TTC549 (cell line): ENCODE measurements at regions not wholly inside any gene's neighbourhood (a gene's known extent, or its start where the extent isn't known, plus 50 kb on each side); places are given as distances from the start of the nearest gene placed in this dataset.
"Not testable (repeated sequence)": the region's sequence is repeated elsewhere in the genome, so short reads cannot be mapped to it uniquely, and the experiment has no call there.

Experiments used
- FAIRE-seq: peaks from 2 replicates; lab custom pipeline; 2012; peaks lifted over from hg19 to GRCh38; lab: Jason Lieb, UNC

DNA sequence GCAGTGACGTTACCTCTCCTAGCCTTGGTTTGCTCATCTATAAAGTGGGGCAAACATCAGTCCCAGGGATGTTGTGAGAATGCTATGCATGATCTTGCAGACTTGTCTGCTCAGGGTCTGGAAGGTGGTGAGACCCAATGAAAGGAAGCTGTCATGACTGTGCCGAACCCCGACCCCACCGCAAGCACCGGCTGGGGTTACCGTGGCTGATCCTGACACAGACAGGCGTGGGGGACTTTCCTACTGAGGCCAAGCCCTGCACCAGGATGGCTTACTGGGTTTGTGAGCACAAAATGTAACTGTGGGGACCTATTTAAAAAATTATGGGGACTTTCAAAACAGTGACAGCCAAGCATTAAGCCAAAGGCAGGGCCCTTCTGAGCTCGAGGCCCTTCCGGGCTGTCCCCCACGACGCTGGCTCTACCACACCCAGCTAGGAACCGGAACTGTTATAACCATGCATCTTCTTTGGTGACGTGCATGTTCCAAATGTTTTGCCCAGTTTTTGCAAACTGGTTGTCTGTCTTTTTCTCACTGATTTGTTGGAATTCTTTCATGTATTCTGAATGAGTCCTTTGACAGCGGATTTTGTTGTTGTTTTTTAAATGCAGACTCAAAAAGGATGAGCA, 76.6 kb upstream of the PMEPA1 start:
- no peak for FAIRE-seq

DNA sequence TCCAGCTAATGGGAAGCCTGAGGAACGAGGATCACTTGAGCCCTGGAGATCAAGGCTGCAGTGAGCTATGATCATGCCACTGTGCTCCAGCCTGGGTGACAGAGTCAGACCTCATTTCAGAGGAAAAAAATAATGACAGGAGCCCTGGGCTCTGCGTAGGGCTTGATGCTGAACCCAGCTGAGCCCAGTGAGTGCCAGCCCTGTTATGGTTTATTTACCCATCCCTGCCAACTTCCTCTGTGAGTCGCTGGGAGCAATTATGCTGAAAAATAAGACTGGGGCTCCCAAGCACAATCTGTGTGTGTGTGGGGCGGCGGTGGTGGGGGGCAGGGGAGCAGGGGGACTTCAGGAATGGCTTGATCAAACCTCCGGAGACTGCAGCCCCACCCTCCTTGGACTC, 75.9 kb upstream of the PMEPA1 start:
- no peak for FAIRE-seq

DNA sequence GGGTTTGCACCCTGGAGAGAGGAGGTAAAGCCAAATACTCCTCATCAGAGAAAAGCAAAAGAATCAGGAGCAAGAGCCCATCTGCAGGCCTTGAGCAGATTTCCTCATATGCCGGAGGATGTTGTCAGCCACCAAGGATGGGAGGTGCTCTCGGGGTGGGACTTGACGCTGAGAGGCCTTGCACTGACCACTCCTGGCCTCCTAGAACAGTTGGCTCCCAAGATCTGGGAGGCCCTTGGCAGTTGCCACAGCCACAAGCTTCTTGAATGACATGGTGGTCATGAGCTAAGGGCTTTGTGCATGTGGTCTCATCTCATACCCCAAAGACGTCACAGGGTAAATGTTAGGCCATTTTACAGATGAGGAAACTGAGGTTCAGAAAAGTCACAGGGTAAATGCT, 75.2 kb upstream of the PMEPA1 start:
- FAIRE-seq = no peak

DNA sequence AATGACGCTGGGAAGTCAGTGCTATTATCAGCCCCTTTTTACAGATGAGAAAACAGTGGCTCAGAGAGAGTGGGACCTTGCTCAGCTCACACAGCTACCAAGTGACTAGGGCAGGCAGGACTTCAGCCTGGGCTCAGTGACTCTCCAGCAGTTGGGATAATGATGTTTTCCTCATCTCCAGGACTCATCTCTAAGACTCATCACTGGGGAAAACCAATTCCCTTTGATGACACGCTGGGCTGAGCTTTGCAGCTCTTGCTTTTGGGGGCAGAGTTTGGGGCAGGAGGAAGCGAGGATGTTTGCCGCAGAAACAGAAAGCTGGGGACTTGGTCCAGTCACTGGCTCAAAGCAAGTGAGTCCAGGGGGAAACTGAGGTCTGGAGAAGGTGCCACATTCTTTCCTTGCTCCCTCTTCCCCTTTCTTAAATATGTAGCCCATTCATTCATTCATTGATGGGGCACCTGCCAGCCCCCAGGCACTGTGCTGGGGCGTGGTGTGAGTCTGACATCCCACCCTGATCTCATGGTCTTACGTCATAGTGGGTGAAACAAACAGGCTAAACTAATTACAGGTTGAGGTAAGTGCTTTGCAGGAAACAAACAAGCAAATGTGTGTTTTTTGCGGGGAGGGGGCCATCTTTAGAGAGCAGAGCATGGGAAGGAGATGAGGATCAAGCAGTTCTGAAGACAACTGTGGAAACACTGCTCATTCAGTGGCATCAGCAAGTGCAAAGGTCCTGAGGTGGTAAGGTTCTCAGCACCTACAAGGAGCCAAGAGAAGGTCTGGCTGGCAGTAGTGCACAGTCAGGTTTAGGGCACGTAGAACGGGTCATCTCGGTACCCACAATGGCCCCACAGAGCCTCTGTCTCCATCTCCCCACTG, 74.4 kb upstream of the PMEPA1 start:
- FAIRE-seq = no peak

DNA sequence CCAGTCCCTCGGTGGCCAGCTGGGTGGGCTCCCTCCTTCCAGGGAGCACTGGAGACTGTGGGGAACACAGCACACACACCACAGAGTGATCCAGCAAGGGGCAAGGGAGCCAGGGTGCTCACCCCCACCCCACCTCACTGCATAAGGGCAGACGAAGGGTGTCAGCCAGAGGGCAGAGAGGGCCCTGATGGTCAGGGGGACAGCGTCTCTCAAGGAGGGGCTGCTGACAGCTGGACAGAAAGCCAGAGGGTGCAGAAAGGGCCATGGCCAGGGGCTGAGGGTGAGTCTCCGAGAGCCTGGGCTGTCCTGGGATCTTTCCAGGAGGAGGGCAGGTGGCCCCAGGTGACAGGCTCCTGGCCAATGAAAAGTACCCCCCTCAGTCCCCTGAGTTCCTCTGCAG, 73.4 kb upstream of the PMEPA1 start:
- no peak for FAIRE-seq

DNA sequence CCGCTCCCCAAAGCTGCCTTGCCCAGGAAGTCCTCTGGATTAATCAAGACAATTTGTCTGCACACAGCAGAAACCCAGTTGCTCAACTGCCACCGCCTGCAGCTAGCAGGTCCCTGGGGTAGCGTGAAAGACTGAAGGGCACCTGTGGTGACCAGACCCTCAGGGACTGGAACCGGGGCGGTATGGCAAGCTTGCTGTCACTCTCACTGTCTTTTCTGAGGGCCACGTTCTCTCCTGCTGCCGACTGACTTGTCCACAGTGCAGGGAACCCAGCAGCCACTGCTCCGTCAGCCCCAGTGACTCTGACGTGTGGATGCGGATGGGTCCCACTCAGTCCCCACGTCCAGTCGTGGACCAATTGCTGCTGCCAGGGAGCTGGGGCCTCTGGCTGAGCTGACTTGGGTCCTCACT, 72.8 kb upstream of the PMEPA1 start:
- FAIRE-seq = no peak

DNA sequence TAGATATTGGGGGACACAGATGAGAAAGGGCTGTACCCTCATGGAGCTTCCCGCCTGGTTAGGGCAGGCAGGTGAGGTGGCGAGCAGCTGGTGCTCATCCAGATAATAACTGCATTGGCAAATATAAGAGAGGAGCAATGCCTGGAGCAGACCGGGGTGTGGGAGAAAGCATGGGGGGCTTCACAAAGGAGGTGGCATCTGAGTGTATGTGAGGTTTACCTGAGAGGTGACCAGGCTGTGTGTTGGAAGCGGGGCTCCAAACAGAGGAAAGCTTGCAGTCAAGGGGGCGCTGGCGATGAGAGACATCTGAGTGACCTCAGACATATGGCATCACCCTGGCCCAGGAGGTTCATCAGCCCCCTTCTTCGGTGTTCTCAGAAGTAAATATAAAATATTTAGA, 72.1 kb upstream of the PMEPA1 start:
- FAIRE-seq = no peak

DNA sequence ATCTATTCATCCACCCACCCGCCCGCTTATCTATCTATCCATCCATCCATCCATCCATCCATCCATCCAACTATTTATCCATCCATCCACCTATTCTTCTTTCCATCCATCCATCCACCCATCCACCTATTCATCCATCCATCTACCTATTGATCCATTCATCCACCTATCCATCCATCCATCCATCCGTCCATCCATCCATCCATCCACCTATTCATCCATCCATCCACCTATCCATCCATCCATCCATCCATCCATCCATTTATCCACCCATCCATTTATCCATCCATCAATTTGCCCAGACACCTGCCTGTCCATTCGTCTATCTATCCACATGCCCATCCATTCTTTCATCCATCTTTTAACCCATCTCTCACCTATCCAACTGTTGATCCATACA, 71.1 kb upstream of the PMEPA1 start:
- no peak for FAIRE-seq

DNA sequence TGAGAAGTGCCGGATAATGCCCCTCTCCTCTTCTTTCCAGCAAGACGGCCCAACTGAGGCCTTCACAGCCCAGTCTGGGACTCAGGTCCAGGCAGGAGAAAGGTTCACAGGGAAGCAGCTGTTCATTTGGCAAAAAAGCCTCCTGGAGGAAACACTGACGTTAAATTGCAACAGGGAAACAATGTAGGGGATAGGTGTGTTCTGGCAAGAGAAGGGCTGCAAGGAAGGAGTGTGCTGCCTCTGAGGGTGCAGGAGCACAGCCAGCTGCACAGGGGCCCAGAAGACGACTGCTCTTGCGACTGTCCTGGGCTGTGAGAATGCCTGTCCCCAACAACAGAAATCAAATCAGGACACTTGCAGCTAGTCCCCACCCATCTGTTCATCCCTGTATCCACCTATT, 70.6 kb upstream of the PMEPA1 start:
- no peak for FAIRE-seq

DNA sequence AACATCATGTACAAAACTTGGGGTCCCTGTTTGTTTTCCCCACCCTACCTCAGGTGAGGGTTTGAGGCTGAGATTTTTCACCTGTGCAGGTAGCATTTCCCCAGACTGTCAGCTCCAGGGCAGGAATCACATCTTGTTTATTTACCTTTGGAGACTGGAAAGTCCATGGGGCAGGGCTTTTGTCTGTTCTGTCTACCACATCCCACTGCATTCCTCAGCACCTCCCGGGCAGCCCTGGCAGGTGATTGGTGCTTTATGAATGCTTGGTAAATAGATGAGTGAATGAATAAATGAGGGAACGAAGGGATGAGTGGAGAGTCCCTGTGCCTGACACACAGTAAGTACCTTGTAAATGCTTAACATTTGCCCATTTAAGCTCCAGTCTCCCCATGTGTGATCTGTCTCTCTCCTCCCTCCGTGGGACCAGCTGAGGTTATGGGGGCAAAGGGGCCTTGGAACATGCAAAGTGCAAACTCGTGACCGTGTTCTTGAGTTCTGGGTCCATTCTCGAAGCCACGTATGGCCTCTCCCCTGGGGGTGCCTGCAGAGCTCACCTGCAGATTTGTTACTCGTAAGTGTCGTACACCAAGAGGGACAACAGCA, 69.7 kb upstream of the PMEPA1 start:
- no peak for FAIRE-seq

DNA sequence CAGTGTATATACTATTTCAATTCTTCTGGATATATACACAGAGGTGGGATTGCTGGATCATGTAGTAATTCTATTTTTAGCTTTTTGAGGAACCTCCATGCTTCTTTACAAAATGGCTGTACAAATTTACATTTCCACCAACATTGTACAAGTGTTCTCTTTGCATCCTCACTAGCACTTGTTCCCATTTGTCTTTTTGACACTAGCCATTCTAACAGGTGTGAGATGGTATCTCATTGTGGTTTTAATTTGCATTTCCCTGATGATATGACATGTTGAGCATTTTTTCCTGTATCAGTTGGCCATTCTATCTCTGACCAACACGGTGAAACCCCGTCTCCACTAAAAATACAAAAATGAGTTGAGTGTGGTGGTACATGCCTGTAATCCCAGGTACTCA, 68.1 kb upstream of the PMEPA1 start:
- FAIRE-seq = no peak

DNA sequence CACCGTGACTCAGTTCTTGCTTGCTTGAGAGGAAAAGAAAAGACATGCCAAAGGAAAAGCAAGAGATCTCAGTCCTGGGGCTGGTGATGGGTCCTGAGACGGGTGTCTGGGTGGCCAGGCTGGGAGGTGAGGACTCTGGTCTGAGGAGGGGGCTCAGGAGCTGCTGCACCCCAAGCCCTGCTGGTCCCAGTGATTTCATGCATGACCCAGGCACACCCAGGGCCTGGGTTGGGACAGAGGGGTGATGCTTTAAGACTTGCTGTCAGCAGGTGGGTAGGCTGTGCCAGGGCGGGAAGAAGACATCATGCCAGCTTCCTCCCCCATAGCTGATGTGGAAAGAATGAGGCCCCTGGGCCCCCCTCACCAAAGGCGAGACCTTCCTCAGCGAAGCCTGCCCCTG, 65.1 kb upstream of the PMEPA1 start:
- FAIRE-seq = no peak

DNA sequence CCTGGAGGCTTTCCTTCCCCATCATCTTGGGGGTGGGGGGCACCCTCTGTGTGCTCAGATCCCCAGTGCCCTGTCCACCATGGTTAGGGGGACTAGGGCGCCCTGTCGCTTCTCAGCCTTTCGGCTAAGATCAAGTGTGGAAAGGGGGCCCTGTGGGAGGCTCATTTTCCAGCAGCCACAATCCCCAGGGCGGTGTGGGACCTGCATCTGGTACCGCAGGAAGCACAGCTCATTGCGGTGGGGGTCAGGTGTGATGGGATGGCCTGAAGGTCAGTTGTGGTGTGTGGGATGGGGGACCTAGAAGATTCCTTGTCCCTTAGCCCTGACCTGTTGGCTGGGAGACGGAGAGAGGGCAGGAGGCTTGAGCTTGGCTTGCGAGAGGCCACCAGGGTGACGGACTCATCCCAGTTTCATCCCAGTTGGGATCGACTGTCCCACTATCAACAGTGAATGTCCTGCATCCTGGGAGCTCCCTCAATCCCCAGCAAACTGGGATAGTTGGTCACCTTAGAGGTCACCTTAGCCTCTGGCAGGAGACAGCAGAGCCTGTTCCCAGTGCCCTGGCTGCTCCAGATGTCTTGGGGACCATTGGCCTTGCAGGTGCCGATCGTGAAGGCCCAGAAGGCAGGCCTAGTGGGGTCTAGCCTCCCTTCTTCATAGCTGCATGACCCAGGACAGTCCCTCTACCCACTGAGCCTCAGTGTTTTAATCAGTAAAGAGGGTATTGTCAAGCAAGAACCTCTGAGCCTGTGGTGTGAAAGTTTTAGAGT, 64.5 kb upstream of the PMEPA1 start:
- no peak for FAIRE-seq

DNA sequence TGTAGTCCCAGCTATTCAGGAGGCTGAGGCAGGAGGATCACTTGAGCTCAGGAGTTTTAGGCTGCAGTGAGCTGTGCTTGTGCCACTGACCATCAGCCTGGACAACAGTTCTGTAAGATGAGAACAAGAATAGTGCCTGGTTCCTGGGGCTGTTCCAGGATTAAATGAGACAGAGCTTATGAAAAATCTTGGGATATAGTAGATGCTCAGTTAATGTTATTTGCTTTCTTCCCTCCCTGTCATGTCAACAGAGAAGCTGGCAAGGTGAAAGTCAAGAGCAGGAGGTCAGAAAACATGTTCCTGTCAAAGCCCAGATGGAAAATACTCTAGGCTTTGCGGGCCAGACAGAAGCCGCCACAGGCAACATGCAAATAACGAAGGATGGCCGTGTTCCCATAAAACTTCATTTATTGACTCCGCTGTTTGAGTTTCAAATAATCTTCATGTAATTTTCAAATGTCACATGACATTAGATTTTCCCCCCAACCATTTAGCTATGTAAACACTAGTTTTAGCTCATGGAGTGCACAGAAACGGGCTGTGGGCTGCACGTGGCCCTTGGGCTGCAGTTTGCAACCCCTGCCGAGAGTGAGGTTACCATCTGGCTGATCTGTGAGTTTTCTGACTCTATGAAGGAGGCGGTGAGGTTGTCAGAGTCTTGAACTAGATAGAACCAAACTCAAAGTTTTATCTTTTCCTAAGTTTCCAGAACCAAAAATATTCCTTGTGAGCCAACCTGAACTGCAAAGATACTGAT, 63.4 kb upstream of the PMEPA1 start:
- FAIRE-seq = no peak

DNA sequence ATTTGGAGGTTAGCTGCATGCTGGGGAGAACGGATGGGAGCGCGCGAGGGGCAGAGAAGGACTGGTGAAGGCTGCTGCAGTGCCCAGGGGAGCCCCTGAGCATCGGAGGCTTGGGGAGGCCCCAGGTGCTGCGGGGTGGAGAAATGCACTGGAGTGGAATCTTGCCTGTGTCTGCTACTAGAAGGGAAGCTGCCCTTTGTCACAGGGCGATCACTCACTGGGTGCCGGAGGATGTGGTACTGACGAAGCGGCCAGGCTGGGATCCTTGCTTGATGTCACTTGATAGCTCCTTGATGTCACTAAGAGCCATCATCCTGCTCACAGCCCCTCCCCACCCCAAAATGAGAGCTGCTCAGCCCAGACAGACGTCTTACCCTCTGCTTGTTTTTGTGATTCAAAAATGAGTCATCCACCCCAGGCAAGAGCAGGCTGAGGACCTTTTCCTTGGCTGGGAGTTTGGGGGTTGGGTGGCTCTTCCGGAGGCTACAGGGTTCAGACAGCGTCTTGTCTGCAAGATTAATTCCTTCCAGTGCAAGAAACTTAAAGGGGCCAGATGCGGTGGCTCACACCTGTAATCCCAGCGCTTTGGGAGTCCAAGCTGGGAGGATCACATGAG, 62.6 kb upstream of the PMEPA1 start:
- no peak for FAIRE-seq

DNA sequence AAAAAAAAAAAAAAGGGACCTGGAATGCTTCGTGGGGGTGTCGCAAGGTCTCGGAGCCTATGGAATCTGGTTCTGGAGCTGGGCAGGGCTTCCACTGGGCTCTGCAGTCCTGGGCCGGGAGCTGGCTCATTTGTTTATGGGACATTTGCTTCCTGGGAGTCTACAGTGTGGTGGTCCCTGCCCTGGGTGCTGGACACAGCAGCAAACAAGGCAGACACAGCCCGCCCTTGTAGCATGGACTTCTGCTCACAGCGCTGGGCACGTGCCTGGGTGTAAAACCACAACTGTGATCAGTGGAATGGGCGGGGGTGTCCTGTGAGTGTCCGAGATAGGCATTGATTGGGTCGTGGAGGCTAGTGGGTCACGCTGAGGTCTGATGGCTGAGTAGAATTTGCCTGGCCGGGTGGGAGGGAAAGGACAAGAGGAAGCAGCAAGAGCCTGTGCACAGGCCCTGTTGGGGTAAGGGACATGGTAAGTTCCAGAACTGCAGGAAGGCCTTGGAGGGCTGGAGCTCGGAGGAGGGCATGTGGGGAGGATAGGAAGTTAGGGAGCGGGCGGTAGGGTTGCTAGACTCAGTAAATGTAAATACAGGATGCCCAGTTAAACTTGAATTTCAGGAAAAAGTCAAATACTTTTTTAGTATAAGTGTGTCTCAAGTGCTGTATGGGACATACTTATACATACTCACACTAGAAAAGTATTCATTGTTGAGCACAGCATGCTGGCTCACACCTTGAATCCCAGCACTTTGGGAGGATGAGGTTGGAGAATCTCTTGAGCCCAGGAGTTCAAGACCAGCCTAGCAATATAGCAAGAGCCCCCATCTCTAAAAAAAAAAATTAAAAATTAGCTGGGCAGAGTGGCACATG, 61.3 kb upstream of the PMEPA1 start:
- no peak for FAIRE-seq

DNA sequence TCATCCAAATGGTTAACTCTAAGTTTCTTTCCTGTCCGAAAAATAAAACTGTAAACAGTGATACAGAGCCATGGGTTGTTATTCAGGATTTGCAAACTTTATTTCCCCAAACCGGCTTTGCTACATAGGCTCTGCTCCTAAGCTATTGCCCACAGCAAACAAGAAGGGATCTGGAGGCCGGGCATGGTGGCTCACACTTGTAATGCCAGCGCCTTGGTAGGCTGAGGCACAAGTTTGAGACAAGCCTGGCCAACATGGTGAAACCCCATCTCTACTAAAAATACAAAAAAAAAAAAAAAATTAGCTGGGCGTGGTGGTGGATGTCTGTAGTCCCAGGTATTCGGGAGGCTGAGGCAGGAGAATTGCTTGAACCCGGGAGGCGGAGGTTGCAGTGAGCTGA, 60.6 kb upstream of the PMEPA1 start:
- not testable (repeated sequence) for FAIRE-seq

DNA sequence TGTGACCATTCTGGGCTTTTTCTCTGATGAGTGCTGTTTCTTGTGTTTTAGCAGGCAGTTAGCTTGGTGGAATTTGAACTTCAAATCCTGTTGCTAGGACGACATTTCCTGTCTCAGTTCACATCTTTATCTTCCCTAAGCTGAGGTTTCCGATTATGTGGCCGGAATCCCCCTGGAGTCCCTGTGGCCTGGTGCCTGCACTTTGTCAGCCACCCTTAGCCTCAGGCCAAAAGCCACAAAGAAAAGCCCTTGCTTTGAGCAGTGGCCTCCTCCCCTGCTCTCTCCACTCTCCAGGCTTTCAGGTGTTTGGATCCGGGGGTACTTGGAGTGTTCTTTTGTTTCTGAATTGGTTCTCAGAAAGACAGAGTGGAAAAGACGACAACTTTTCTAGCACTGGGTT, 59.9 kb upstream of the PMEPA1 start:
- FAIRE-seq = no peak

DNA sequence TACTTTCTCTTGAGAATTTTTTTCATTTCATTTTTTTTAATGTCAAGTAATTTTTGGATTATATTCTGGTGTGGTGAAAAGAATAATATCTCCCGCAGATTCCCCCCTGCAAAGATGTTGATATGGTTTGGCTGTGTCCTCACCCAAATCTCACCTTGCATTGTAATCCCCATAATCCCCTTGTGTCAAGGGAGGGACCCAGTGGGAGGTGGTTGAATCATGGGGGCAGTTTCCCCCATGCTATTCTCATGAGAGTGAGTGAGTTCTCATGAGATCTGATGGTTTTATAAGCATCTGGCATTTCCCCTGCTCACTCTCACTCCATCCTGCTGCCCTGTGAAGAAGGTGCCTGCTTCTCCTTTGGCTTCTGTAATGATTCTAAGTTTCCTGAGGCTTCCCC, 58.7 kb upstream of the PMEPA1 start:
- no peak for FAIRE-seq

DNA sequence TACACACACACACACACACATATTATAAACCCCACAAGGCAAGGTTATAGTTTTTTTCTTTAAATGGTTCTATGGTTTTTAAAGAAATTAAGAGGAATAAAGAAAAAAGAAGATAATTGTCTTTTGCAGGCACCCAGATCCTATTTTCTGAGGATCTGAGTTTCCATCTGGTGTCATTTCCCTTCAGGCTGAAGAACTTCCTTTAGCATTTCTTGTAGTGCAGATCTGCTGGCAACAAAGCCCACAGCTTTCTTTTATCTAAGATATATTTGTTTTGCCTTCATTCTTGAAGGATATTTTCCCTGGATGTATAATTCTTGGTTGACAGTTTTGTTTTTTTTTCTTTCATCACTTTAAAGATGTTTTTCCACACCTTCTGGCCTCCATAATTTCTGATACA, 57.6 kb upstream of the PMEPA1 start:
- FAIRE-seq = no peak

DNA sequence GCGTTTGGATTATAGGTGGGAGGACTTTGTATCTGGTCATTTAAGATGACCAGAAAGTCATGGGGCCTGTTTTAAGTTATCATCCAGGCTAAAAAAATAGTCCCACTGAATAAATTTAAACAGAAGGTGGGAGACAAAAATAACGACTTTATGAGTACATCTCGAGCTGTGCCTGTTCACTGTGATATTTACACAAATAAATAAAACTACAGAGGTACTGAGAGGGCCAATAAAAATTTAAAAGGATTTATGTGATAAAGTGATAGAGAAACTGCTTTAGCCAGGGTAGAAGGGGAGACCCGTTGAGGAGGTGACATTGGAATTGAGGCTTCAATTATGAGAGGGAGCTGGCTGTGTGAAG, 53.4 kb upstream of the PMEPA1 start:
- no peak for FAIRE-seq
